H1 (cell line): ENCODE measurements at regions not wholly inside any gene's neighbourhood (a gene's known extent, or its start where the extent isn't known, plus 50 kb on each side); places are given as distances from the start of the nearest gene placed in this dataset.

ENCODE experiments used
- JUN ChIP-seq: IDR thresholded peaks from 2 replicates; pipeline ENCODE4 v1.6.1; 2011; ENCODE audit warnings: low read depth, mild to moderate bottlenecking, improper control_type of control experiment, low read length
- POU5F1 ChIP-seq: IDR thresholded peaks from 2 replicates; pipeline ENCODE4 v1.6.1; 2011; ENCODE audit warnings: low read depth, mild to moderate bottlenecking, low read length, moderate library complexity
- RFX5 ChIP-seq: IDR thresholded peaks from 2 replicates; pipeline ENCODE4 v1.6.1; 2011; ENCODE audit warnings: low read depth, low read length, improper control_type of control experiment, borderline replicate concordance
- SIN3A ChIP-seq, 2 experiments: IDR thresholded peaks in 1 of 2; conservative IDR thresholded peaks in 1 of 2; 2 replicates each; pipeline ENCODE4 v1.6.1; 2011 to 2012; ENCODE audit warnings: low read length in 2 of 2, improper control_type of control experiment in 1 of 2, low read depth in 1 of 2, mild to moderate bottlenecking in 1 of 2

DNA sequence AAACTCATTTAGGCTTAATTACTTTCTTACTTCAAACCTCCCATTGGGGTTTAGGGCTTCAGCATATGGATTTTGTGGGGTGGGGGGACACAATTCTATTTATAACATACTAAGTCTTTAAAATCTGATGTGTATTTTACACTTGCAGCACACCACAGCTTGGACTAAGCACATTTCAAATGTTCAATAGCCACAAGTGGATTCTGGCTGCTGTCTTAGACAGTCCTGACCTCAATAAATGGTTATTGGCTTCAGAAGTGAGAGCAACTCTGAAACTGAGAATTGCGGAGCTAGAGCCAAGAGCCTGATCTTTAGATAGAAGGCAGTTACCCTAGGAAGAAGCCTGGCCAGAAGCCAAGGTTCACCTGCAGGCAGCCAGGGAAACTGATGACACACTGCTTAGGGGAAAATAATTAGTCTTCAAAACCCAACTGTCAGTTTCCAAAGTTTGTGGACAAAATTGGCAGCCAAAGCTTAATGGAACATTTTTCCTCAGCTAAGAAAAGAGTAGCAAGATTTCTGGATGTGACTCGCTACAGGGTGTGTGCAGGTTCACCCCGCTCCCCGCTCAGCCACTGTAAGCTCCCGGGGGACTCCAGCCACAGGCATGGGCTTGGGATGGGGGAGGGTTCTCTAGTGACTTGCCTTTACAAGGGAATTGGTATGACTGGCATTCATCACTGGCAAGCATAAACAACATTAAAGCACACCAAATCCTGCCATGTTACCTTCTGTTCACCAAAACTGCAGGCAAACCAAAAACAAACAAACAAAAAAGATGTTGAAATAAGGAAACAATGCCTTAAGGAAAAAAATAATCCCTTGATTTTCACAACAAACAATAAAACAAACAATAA is 219.8 kb downstream of the TFAP2A start (continued):
- no peak for TF ChIP-seq SIN3A (conservative IDR thresholded peaks at IDR 0.05 in 1 of 2, IDR thresholded peaks at IDR 0.05 in 1 of 2; ENCODE audit: low read depth in 1 of 2, low read length in 2 of 2)
- no peak for TF ChIP-seq POU5F1
- no peak for TF ChIP-seq RFX5
- TF ChIP-seq JUN, result no peak
